Epithelial cell of esophagus (primary cell): ENCODE measurements at regions not wholly inside any gene's neighbourhood (a gene's known extent, or its start where the extent isn't known, plus 50 kb on each side); places are given as distances from the start of the nearest gene placed in this dataset.
"Not testable (repeated sequence)": the region's sequence is repeated elsewhere in the genome, so short reads cannot be mapped to it uniquely, and the experiment has no call there.

Source experiments
- DNase-seq: peaks from one replicate; pipeline ENCODE4 v3.0.0; 2010; ENCODE audit warnings: low read depth
- H3K4me3 ChIP-seq: 2 replicates; pipeline ENCODE4 v1.5.1; 2011; ENCODE audit warnings: mild to moderate bottlenecking, low read length, control low read depth
- TF ChIP-seq, protein P1 (sequence below): IDR thresholded peaks from 2 replicates; pipeline ENCODE4 v1.5.1; 2011; ENCODE audit warnings: low read depth, mild to moderate bottlenecking, low read length, control low read depth, inconsistent platforms; ENCODE audit not compliant: insufficient read depth; ENCODE audit errors: missing control alignments

DNA sequence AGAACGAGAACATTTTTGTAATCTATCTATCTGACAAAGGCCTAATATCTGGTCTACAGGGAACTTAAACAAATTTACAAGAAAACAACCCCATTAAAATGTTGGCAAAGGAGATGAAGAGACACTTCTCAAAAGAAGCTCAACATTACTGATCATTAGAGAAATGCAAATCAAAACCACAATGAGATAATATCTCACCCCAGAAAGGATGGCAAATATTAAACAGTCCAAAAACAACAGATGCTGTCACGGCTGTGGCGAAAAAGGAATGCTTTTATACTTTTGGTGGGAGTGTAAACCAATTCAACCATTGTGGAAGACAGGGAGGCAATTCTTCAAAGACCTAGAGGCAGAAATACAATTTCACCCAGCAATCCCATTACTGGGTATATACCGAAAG, 2284.8 kb downstream of the ARAP2 start:
- H3K4me3 ChIP-seq, result no peak overlapping the region
- TF ChIP-seq, protein P1, sequence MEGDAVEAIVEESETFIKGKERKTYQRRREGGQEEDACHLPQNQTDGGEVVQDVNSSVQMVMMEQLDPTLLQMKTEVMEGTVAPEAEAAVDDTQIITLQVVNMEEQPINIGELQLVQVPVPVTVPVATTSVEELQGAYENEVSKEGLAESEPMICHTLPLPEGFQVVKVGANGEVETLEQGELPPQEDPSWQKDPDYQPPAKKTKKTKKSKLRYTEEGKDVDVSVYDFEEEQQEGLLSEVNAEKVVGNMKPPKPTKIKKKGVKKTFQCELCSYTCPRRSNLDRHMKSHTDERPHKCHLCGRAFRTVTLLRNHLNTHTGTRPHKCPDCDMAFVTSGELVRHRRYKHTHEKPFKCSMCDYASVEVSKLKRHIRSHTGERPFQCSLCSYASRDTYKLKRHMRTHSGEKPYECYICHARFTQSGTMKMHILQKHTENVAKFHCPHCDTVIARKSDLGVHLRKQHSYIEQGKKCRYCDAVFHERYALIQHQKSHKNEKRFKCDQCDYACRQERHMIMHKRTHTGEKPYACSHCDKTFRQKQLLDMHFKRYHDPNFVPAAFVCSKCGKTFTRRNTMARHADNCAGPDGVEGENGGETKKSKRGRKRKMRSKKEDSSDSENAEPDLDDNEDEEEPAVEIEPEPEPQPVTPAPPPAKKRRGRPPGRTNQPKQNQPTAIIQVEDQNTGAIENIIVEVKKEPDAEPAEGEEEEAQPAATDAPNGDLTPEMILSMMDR, result no peak
- no peak for DNase-seq

DNA sequence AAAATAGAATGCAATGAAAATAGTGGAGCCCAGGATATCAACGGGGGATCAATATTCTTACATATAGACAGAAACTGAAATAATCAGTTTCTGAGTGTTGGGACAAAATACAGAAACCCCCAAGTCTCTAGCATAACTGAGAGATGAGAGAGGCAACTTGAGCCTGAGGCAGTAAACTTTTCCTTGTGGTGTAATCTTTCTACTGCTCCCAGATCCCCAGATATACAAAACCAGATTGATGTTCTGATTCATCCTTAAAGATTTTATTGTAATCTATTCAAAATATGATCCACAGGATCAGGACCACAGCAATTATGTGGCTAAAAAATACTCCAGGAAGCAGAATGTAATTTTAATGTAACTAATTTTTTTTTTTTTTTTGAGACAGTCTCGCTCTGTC, 2282.6 kb downstream of the ARAP2 start:
- TF ChIP-seq, protein P1, result no peak
- DNase-seq, result peak; percentile 17

DNA sequence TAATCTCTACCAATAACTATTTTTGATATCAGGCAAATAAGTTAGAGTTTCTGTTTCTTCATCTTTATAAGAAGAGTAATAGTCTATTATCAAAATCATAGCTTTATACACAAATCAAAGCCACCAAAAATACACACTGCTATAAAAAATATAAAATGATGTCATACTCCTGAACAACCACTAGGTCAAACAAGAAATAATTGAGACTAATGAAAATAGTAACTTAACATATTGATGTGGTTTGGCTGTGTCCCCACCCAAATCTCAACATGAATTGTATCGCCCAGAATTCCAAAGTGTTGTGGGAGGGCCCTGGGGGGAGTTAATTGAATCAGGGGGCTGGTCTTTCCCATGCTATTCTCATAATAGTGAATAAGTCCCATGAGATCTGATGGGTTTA, 2277.5 kb downstream of the ARAP2 start:
- DNase-seq, result no peak
- TF ChIP-seq, protein P1, result no peak
- H3K4me3 ChIP-seq, result no peak overlapping the region

More for the DNA sequence above, 2282.6 kb downstream of the ARAP2 start:
- H3K4me3 ChIP-seq, result no peak overlapping the region

DNA sequence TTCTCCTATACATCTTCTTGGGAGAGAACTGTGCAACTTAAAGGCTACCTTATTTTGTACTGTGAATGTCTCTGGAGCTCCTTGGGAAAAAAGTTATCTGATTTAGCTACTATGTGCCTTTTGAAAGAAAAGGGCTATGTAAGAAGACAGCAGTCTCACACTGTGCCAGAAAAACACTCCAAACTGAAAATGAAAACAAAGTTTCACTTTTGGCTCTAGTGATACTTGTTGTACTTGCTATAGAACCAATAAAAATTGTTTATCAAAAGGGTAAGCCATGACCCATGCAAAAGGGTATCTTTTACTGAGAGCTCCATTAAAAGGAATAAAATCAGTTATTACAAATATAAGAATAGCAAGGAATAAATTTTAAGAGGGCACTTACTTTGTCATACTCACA, 2270.0 kb downstream of the ARAP2 start:
- TF ChIP-seq, protein P1, result no peak
- no peak overlapping the region for H3K4me3 ChIP-seq
- DNase-seq, result no peak

DNA sequence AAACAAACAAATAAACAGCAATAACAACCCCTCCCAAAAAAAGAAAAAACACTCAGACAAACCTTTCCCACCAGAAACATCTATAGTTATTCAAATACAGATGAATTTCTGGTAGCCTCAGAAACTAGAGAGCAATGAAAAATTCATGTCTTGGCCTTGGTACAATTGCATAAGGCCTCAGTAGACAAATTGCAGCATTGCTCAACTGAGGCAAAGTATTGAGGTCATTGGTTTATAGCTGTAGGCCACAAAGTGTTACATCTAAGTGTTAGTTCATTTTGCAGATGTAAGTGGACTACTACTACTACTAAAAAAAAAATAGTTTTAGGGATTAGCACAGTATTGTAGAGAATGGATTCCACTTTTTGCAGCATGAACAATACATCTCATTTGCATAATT, 2268.3 kb downstream of the ARAP2 start:
- DNase-seq, result peak; percentile 13
- TF ChIP-seq, protein P1, result no peak
- H3K4me3 ChIP-seq, result no peak overlapping the region

DNA sequence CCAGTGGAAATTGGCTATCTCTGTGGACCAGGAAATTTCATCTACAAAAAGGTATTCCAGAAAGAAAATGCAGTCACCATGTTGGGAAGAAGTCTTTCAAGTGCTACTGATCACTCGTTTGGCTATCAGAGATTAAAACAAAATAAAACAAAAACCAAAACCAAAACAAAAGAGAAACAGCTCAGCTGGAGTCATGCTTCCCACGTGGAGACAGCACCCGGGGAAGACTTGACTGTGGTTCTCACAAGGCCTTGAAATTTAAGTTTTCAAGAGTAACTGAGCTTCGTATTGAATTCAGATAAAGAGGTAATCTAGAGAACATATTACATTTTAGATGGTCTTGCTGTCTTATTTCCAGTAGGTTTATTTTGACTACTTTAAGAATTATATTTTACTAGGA, 2264.5 kb downstream of the ARAP2 start:
- H3K4me3 ChIP-seq, DNase-seq: not testable (repeated sequence)

DNA sequence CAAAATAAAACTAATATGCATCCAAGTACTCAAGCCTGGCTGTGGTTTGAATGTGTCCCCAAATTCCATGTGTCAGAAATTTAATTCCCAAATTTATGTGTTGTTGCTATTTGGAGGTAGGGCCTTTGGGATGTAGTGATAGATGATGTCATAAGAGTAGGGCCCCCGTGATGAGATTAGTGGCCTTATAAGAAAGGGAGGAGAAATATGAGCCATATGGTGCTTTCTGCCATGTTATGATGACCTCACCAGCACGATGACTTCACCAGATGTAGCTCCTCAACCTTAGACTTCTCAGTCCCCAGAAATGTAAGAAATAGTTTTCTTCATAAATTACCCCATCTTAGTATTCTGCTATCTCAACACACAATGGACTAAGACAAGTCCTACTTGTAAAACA, 2264.0 kb downstream of the ARAP2 start:
- no peak overlapping the region for H3K4me3 ChIP-seq
- no peak for DNase-seq
- TF ChIP-seq, protein P1, result no peak

DNA sequence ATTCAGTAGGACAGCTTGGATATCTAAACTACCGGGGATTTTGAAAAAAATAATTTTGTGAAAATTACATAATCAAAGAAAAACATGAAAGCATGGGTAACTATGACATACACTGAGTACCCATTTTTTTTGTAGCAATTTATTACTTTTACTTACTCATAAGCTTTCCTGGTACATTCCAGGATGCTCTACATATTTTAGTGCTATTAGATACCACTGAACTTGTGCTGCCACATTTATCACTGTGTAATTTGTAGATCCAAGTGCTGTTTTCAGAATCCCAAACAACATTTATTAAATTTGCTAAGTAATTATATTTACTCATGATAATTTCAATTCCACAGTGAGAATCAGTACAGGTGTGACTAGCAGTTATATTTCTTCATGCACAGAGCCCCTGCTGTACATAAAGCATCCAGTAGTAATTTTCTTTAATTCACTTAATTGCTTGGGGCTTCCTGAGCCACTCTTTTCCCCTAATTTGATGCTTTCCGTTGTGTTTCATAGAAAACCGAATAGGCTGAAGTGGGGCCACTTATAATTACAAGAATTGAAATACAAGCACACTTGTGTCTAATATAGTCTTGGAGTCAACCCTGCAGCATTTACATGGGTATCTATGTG, 2254.4 kb downstream of the ARAP2 start:
- no peak overlapping the region for H3K4me3 ChIP-seq
- no peak for DNase-seq
- TF ChIP-seq, protein P1, result no peak
